GM23338 (cell line): ENCODE measurements at regions not wholly inside any gene's neighbourhood (a gene's known extent, or its start where the extent isn't known, plus 50 kb on each side); places are given as distances from the start of the nearest gene placed in this dataset.
"Not testable (repeated sequence)": the region's sequence is repeated elsewhere in the genome, so short reads cannot be mapped to it uniquely, and the experiment has no call there.

Experiments used
- ATAC-seq: fragments of 200-7000 bp; cut with Tn5 transposase; 3 replicates; pipeline ENCODE4 v1.9.1; 2020
- DNase-seq: peaks from one replicate; pipeline ENCODE4 v3.0.0-alpha.2; 2015; ENCODE audit warnings: low spot score
- H2AFZ ChIP-seq: fragments of 200-600 bp; sonication (generic); 2 replicates; pipeline ENCODE4 v1.8.0; 2016; ENCODE audit warnings: antibody characterized with exemption, mild to moderate bottlenecking, moderate library complexity
- H3F3A ChIP-seq: fragments of 200-600 bp; sonication (generic); replicated peaks from 2 replicates; pipeline ENCODE4 v1.8.0; 2017; ENCODE audit warnings: antibody characterized with exemption, mixed run types, low read depth
- H3K27ac ChIP-seq: fragments of 200-600 bp; sonication (generic); 2 replicates; pipeline ENCODE4 v1.6.1; 2016; ENCODE audit warnings: low read depth
- H3K27me3 ChIP-seq: fragments of 200-600 bp; sonication (generic); 2 replicates; pipeline ENCODE4 v1.8.0; 2016; ENCODE audit warnings: mild to moderate bottlenecking, mixed run types, moderate library complexity; ENCODE audit not compliant: insufficient read depth
- H3K36me3 ChIP-seq: fragments of 200-600 bp; sonication (generic); 2 replicates; pipeline ENCODE4 v1.8.0; 2016; ENCODE audit warnings: mild to moderate bottlenecking; ENCODE audit not compliant: insufficient read depth
- H3K4me1 ChIP-seq: fragments of 200-600 bp; sonication (generic); 2 replicates; pipeline ENCODE4 v1.8.0; 2016; ENCODE audit warnings: mild to moderate bottlenecking, moderate library complexity; ENCODE audit not compliant: insufficient read depth
- H3K4me2 ChIP-seq: fragments of 200-600 bp; sonication (generic); 2 replicates; pipeline ENCODE4 v1.7.1; 2017; ENCODE audit warnings: mixed run types
- H3K4me3 ChIP-seq: fragments of 200-600 bp; sonication (generic); 2 replicates; pipeline ENCODE4 v1.6.1; 2016; ENCODE audit warnings: mixed run types
- H3K79me2 ChIP-seq: fragments of 200-600 bp; sonication (generic); replicated peaks from 2 replicates; pipeline ENCODE4 v1.8.0; 2017; ENCODE audit warnings: mild to moderate bottlenecking; ENCODE audit not compliant: insufficient read depth
- H3K9me2 ChIP-seq: fragments of 200-600 bp; sonication (generic); 2 replicates; pipeline ENCODE4 v1.8.0; 2017; ENCODE audit not compliant: insufficient read depth
- H4K20me1 ChIP-seq: fragments of 200-600 bp; sonication (generic); replicated peaks from 2 replicates; pipeline ENCODE4 v1.8.0; 2017; ENCODE audit warnings: mild to moderate bottlenecking; ENCODE audit not compliant: insufficient read depth
- H3K27ac Mint-ChIP-seq: 2 replicates; pipeline ENCODE4 v1.8.0; 2020; ENCODE audit warnings: inconsistent platforms, mild to moderate bottlenecking, moderate library complexity, mixed read lengths
- H3K27me3 Mint-ChIP-seq: 3 replicates; pipeline ENCODE4 v1.8.0; 2022; ENCODE audit warnings: low read depth, mild to moderate bottlenecking, moderate library complexity, mixed read lengths, inconsistent platforms; ENCODE audit not compliant: insufficient read depth, poor library complexity
- H3K36me3 Mint-ChIP-seq: 3 replicates; pipeline ENCODE4 v1.8.0; 2021; ENCODE audit warnings: low read depth, mild to moderate bottlenecking, inconsistent platforms, moderate library complexity, mixed read lengths
- H3K4me1 Mint-ChIP-seq: 3 replicates; pipeline ENCODE4 v1.8.0; 2020; ENCODE audit warnings: mild to moderate bottlenecking, inconsistent platforms, mixed read lengths
- H3K4me3 Mint-ChIP-seq: 3 replicates; pipeline ENCODE4 v1.8.0; 2021; ENCODE audit warnings: moderate library complexity, mild to moderate bottlenecking, inconsistent platforms, mixed read lengths
- H3K9me3 Mint-ChIP-seq: 3 replicates; pipeline ENCODE4 v1.8.0; 2020; ENCODE audit warnings: moderate library complexity, mild to moderate bottlenecking, inconsistent platforms, mixed read lengths
- CTCF ChIP-seq, 2 experiments: fragments of 200-600 bp in 1 of 2; sonication (generic) in 1 of 2; conservative IDR thresholded peaks; 2 replicates each; pipeline versions ENCODE4 v1.5.1 to v1.6.1; 2016 to 2017; ENCODE audit warnings: antibody characterized with exemption in 2 of 2, low read depth in 2 of 2, mild to moderate bottlenecking in 2 of 2, moderate library complexity in 1 of 2
- JUNB ChIP-seq: IDR thresholded peaks from one replicate; pipeline ENCODE4 v1.6.1; 2016; ENCODE audit warnings: antibody characterized with exemption; ENCODE audit not compliant: unreplicated experiment
- NANOG ChIP-seq: IDR thresholded peaks from 2 replicates; pipeline ENCODE4 v1.6.1; 2016; ENCODE audit warnings: antibody characterized with exemption, borderline replicate concordance
- REST ChIP-seq: IDR thresholded peaks from one replicate; pipeline ENCODE4 v1.6.1; 2018; ENCODE audit warnings: antibody characterized with exemption; ENCODE audit not compliant: unreplicated experiment
- ZNF114 ChIP-seq: fragments of 250-450 bp; sonication (Bioruptor Pico); IDR thresholded peaks from 2 replicates; pipeline ENCODE4 v1.5.0; 2020; ENCODE audit warnings: mild to moderate bottlenecking, moderate library complexity
- ZNF331 ChIP-seq: fragments of 250-450 bp; sonication (Bioruptor Pico); IDR thresholded peaks from 2 replicates; pipeline ENCODE4 v1.5.0; 2020; ENCODE audit warnings: low read depth, mild to moderate bottlenecking, moderate library complexity

GRCh38 chr18:65671621-65672415, 79.0 kb upstream of the CDH7 start:
- Histone ChIP-seq H3K4me2 (no peak overlapping the region), H3K36me3 (no peaks in the 10 kb centered on the region), H2AFZ (peak overlapping the region; percentile 2; the same call in 1 of the 2 replicates), H3K9me2 (peaks cover 3% of the 10 kb centered on the region; the same call in 1 of the 2 replicates), H4K20me1 (no peaks in the 10 kb centered on the region), H3K27me3 (no peaks in the 10 kb centered on the region), H3K4me1 (no peaks in the 10 kb centered on the region), H3F3A (no peaks in the 10 kb centered on the region), H3K79me2 (no peaks in the 10 kb centered on the region), H3K4me3 (no peak overlapping the region), H3K27ac (no peak overlapping the region)
- ATAC-seq: no peak
- no peak overlapping the region for H3K27ac Mint-ChIP-seq
- TF ChIP-seq CTCF (conservative IDR thresholded peaks at IDR 0.05; ENCODE audit: low read depth in 2 of 2): no peak
- no peaks in the 10 kb centered on the region; the same call in 2 of the 3 replicates for H3K4me1 Mint-ChIP-seq
- H3K36me3 Mint-ChIP-seq: no peaks in the 10 kb centered on the region; the same call in 2 of the 3 replicates
- no peak overlapping the region for H3K4me3 Mint-ChIP-seq
- no peak for DNase-seq
- H3K27me3 Mint-ChIP-seq: no peaks in the 10 kb centered on the region
- H3K9me3 Mint-ChIP-seq: no peaks in the 10 kb centered on the region

GRCh38 chr18:65670145-65670544, 80.7 kb upstream of the CDH7 start:
- not testable (repeated sequence) for H3K36me3 Mint-ChIP-seq, ATAC-seq

GRCh38 chr18:65661391-65661790, 89.4 kb upstream of the CDH7 start:
- H3K4me1 Mint-ChIP-seq: peaks cover 9% of the 10 kb centered on the region
- peaks cover 12% of the 10 kb centered on the region; the same call in 1 of the 2 replicates for H3K9me2 ChIP-seq
- TF ChIP-seq ZNF331 (CRISPR knock-in tag) (no peak), NANOG (no peak), JUNB (no peak), REST (no peak), ZNF114 (no peak)

More at GRCh38 chr18:65670145-65670544, 80.7 kb upstream of the CDH7 start:
- not testable (repeated sequence) for H2AFZ ChIP-seq, H3K79me2 ChIP-seq, H3K27ac ChIP-seq, H3K9me2 ChIP-seq, H3K4me1 ChIP-seq, H3K9me3 Mint-ChIP-seq, H3K27me3 ChIP-seq, DNase-seq, H4K20me1 ChIP-seq, H3K27ac Mint-ChIP-seq, H3F3A ChIP-seq, H3K4me1 Mint-ChIP-seq, H3K27me3 Mint-ChIP-seq, H3K4me3 Mint-ChIP-seq, H3K4me2 ChIP-seq, H3K36me3 ChIP-seq, H3K4me3 ChIP-seq

More at GRCh38 chr18:65661391-65661790, 89.4 kb upstream of the CDH7 start:
- Histone ChIP-seq H3K4me3 (no peak overlapping the region), H3F3A (no peaks in the 10 kb centered on the region), H3K27ac (no peak overlapping the region), H3K4me1 (peaks cover 7% of the 10 kb centered on the region; the same call in 1 of the 2 replicates), H3K27me3 (no peaks in the 10 kb centered on the region), H4K20me1 (no peaks in the 10 kb centered on the region), H3K4me2 (no peak overlapping the region), H2AFZ (no peak overlapping the region), H3K79me2 (no peaks in the 10 kb centered on the region), H3K36me3 (no peaks in the 10 kb centered on the region)
- Mint-ChIP-seq H3K4me3 (no peak overlapping the region), H3K9me3 (no peaks in the 10 kb centered on the region), H3K27me3 (no peaks in the 10 kb centered on the region), H3K27ac (no peak overlapping the region), H3K36me3 (no peaks in the 10 kb centered on the region)
- ATAC-seq (no peak), DNase-seq (no peak)
